NT2/D1 (cell line): ENCODE measurements at regions not wholly inside any gene's neighbourhood (a gene's known extent, or its start where the extent isn't known, plus 50 kb on each side); places are given as distances from the start of the nearest gene placed in this dataset.

Source experiments
- SUZ12 ChIP-seq: IDR thresholded peaks from 2 replicates; pipeline ENCODE4 v1.6.1; 2011; ENCODE audit not compliant: insufficient read length, insufficient read depth; ENCODE audit errors: extremely low read depth
- YY1 ChIP-seq: IDR thresholded peaks from 2 replicates; pipeline ENCODE4 v1.6.1; 2011; ENCODE audit not compliant: insufficient read length, insufficient read depth
- ZNF274 ChIP-seq: IDR thresholded peaks from 2 replicates; pipeline ENCODE4 v1.6.1; 2011; ENCODE audit warnings: mild to moderate bottlenecking, low read depth, low read length

DNA sequence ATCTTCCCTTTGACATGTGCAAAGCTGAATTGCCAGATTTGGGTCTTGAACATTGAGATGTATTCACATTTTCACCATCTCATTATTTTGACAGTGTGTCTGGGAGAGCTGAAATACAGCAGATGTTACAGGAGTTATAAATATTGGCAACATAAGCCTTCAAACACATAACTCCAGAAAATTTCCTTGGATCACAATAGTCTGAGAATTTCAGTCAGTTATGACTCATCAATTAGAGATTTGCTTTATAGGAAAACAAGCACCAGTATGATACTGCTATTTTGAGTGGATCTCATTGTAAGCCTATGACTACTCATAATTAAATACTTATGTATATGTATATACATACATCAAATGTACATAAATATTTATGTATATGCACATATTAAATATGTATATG is 1171.8 kb downstream of the AMY1C start:
- TF ChIP-seq ZNF274 (no peak), SUZ12 (no peak), YY1 (no peak)
